LNCaP clone FGC (cell line): ENCODE measurements at regions not wholly inside any gene's neighbourhood (a gene's known extent, or its start where the extent isn't known, plus 50 kb on each side); places are given as distances from the start of the nearest gene placed in this dataset.

Source experiments
- DNase-seq: peaks from one replicate; pipeline ENCODE4 v3.0.0-alpha.2; 2011; ENCODE audit warnings: low read depth
- H3K4me3 ChIP-seq: 2 replicates; pipeline ENCODE4 v1.5.1; 2011; ENCODE audit warnings: mild to moderate bottlenecking, low read depth, low read length, control low read depth
- TF ChIP-seq, protein P1 (sequence below): IDR thresholded peaks from 2 replicates; pipeline ENCODE4 v1.5.1; 2012; ENCODE audit warnings: mild to moderate bottlenecking; ENCODE audit not compliant: control insufficient read depth, insufficient read depth; ENCODE audit errors: extremely low read depth

DNA sequence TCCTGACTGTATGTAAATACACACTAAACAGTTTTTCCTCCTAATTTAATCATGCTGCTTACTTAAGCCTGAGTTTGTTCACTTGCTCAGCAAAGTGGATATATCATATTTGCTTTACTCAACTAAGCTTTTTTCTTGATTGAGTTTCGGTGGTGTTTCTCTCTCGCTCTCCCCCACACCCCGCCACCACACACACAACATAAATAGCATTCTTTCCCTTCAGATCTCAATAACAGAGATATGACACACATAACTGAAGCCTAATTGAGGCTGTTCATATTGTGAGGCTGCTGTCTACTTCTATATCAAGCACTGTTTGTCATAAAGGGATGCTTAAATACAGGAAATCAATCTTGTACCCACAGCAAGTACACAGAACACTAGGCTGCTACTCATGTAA lies 364.9 kb downstream of the FAT3 start:
- no peak for DNase-seq
- H3K4me3 ChIP-seq = no peak overlapping the region
- TF ChIP-seq, protein P1, sequence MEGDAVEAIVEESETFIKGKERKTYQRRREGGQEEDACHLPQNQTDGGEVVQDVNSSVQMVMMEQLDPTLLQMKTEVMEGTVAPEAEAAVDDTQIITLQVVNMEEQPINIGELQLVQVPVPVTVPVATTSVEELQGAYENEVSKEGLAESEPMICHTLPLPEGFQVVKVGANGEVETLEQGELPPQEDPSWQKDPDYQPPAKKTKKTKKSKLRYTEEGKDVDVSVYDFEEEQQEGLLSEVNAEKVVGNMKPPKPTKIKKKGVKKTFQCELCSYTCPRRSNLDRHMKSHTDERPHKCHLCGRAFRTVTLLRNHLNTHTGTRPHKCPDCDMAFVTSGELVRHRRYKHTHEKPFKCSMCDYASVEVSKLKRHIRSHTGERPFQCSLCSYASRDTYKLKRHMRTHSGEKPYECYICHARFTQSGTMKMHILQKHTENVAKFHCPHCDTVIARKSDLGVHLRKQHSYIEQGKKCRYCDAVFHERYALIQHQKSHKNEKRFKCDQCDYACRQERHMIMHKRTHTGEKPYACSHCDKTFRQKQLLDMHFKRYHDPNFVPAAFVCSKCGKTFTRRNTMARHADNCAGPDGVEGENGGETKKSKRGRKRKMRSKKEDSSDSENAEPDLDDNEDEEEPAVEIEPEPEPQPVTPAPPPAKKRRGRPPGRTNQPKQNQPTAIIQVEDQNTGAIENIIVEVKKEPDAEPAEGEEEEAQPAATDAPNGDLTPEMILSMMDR = no peak

DNA sequence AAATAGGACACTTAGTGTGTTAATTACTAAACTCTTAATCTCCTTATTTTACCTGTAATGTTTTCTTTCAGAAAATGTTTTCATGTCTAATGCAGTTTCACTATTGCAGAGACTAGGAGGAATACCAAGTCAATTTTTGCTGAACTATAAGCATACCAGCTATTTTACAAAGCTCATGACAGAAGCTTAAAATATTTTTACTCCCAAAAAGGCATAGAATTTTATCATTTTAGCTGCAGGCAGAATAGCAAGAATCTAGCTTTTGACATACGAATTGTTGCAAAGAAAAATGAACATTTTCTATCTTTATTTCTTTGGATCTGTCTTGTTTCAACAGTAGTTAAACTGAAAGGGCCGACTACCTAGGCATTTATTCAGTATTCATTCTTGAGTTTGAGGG lies 366.9 kb downstream of the FAT3 start:
- no peak overlapping the region for H3K4me3 ChIP-seq
- no peak for DNase-seq
- TF ChIP-seq, protein P1 = no peak

DNA sequence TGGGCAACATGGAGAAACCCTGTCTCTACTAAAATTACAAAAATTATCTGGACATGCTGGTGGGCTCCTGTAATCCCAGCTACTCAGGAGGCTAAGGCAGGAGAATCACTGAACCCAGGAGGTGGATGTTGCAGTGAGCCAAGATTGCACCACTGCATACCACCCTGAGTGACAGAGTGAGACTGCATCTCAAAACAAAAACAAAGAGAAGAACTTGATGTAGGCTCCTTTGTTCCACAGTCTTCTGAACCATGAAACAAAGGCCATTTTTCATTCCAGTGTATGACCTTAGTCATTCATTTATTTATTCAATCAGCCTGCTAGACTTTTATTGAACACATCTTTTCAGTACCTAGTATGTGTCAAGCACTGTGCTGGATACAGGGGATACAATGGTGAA lies 369.6 kb downstream of the FAT3 start:
- TF ChIP-seq, protein P1 = no peak
- no peak for DNase-seq
- no peak overlapping the region for H3K4me3 ChIP-seq

DNA sequence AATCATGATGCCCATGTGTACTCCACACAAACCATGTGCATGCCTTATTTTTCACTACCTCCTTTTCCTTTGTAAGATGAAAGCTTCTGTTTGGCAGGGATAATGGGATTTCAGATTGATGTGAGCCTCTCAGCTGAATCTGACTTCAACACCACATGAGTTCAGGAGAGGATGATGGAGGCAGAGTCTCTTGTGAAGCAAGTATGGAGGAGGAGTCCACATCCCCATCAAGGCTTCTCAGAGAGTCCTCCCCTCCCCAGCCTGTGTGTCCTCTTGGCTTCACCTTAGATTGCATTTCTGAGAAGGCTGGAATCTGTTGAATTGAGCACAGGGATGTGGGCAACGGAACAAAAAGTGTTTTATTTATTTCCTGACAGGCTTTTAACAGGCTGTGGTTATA lies 370.4 kb downstream of the FAT3 start:
- TF ChIP-seq, protein P1 = no peak
- DNase-seq = no peak
- H3K4me3 ChIP-seq = no peak overlapping the region

DNA sequence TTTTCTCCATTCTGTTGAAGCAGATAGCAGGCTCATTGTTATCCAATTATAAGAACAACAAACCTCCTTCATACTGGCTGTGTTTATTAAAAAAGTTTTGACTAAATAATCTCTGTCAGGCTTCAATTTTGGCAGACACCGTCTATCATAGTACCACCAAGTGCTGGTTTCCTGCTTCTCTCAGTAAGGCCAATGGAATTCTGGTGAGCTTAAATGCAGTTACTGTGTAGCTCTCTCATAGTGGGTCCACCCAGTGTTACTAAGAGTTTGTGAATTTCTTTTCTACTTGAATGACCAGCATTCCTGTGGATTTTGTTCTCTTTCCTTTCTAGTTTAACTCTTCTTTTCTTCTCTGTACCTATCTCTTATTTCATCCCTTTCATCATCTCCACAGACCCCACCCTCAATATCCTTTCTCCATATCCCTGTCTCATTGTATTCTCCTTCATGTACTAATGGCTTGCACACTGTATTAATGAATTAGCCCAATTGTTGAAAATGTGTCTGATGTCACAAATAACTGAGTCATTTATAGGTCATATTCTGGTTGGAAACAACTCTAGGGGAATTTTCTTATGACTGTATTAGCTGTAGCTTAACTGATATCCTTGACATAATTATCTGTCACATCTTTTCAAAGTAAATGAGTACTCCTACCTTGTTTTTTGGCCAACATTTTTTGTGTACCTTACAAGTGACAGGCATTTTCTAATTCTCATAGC lies 372.1 kb downstream of the FAT3 start:
- TF ChIP-seq, protein P1 = no peak
- no peak for DNase-seq
- H3K4me3 ChIP-seq = no peak overlapping the region

DNA sequence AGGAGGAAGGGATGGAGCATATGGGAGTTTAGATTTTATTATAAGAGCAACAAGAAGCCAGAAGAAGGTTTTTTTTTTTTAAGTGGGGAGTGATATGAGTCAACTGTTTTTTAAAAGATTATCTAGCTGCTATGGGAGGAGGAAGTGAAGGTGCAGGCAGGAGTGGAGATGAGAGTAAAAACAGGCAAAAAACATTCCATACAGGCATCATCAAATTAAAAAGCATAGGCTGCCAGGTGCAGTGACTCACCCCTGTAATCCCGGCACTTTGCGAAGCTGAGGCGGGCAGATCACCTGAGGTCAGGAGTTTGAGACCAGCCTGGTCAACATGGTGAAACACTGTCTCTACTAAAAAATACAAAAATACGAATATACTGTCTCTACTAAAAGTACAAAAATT lies 368.4 kb upstream of the MTNR1B start:
- TF ChIP-seq, protein P1 = no peak
- DNase-seq = no peak
- H3K4me3 ChIP-seq = no peak overlapping the region

DNA sequence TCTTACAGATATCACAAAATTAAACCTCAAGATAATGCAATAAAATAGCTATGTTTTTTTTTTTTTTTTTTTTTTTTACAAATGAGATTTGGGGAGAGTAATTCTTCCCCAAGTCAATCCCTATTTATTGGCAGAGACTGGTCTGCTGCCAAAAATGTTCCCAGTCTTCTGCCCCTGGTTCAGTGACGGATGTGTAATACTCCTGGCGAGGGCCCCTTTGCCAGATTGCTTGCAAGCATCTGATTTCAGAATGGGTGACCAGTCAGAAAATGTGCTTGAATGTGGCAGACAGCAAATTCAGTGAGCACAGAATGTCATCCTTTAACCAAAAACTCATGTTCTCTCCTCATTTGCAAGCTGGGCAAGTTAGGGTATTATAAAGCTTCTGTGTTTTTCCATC lies 363.8 kb upstream of the MTNR1B start:
- no peak for DNase-seq
- TF ChIP-seq, protein P1 = no peak
- H3K4me3 ChIP-seq = no peak overlapping the region
